ENCODE measurements at regions not wholly inside any gene's neighbourhood (a gene's known extent, or its start where the extent isn't known, plus 50 kb on each side); places are given as distances from the start of the nearest gene placed in this dataset.

- Histone ChIP-seq H3K4me2 (no peak overlapping the region), H3K4me1 (no peaks in the 10 kb centered on the region), H3K4me3 (no peak overlapping the region), H3K27ac (no peak overlapping the region), H3K9me3 (no peaks in the 10 kb centered on the region)
- DNase-seq (ENCODE audit: low read depth in 1 of 2, low spot score in 1 of 2) (no peak), ATAC-seq (no peak), FAIRE-seq (no peak)
- ChIA-PET CTCF (interaction anchor here (1.5 kb wide), 1 partner anchor 9 kb away, joined by 5 read pairs; no protein-coding TSS in a partner anchor), POLR2A (no interaction called here)
- WGBS (ENCODE audit: missing lambda C conversion rate) = 79% methylated on average over 6 of the region's 13 CpGs
- TF ChIP-seq NR3C1 (IDR thresholded peaks at IDR 0.05) = no peak
- TF ChIP-seq MAX (IDR thresholded peaks at IDR 0.05) = no peak
- TF ChIP-seq CTCF (IDR thresholded peaks at IDR 0.05) = no peak
- no peak for TF ChIP-seq HOXB5 (CRISPR knock-in tag; IDR thresholded peaks at IDR 0.05)
- TF ChIP-seq EHMT2 (IDR thresholded peaks at IDR 0.05; ENCODE audit: low read depth) = no peak
- TF ChIP-seq HOXB13 (CRISPR knock-in tag; IDR thresholded peaks at IDR 0.05; ENCODE audit: low read depth) = no peak
- TF ChIP-seq PHF8 (IDR thresholded peaks at IDR 0.05; ENCODE audit: borderline replicate concordance, low read depth) = no peak
These were observed 125.3 kb upstream of the RUNX3 start for GRCh38 chr1:25055324-25055780.

- Histone ChIP-seq H3K4me2 (no peak overlapping the region), H3K4me3 (no peak overlapping the region), H3K4me1 (no peaks in the 10 kb centered on the region), H3K9me3 (no peaks in the 10 kb centered on the region), H3K27ac (no peak overlapping the region)
- no peak for TF ChIP-seq MYC (IDR thresholded peaks at IDR 0.05; ENCODE audit: borderline replicate concordance, low read length)
- no peak for TF ChIP-seq TP53 (CRISPR knock-in tag; IDR thresholded peaks at IDR 0.05)
- no peak for TF ChIP-seq CEBPB (IDR thresholded peaks at IDR 0.05)
- TF ChIP-seq HOXA7 (CRISPR knock-in tag; IDR thresholded peaks at IDR 0.05) = no peak
- TF ChIP-seq ESRRA (IDR thresholded peaks at IDR 0.05; ENCODE audit: borderline replicate concordance, low read length) = no peak
- TF ChIP-seq REST (IDR thresholded peaks at IDR 0.05) = no peak
- no peak for TF ChIP-seq CHD2 (IDR thresholded peaks at IDR 0.05; ENCODE audit: low read length, partially characterized antibody)
- no peak for TF ChIP-seq BHLHE40 (IDR thresholded peaks at IDR 0.05; ENCODE audit: low read depth, low read length)
- TF ChIP-seq KDM1A (IDR thresholded peaks at IDR 0.05; ENCODE audit: low read depth) = no peak
- TF ChIP-seq FOSB (CRISPR knock-in tag; IDR thresholded peaks at IDR 0.05) = no peak
- no peak for TF ChIP-seq CTCF (IDR thresholded peaks at IDR 0.05)
- TF ChIP-seq FOSL2 (IDR thresholded peaks at IDR 0.05) = no peak
- TF ChIP-seq FOSL2 (CRISPR knock-in tag; IDR thresholded peaks at IDR 0.05) = no peak
- TF ChIP-seq E2F6 (IDR thresholded peaks at IDR 0.05; ENCODE audit: borderline replicate concordance, low read depth) = no peak
- TF ChIP-seq HDAC2 (IDR thresholded peaks at IDR 0.05) = no peak
- no peak for DNase-seq (ENCODE audit: low read depth in 1 of 2, low spot score in 1 of 2)
- no peak for ATAC-seq
- CTCF ChIA-PET = interaction anchor here (1.5 kb wide), 1 partner anchor 9 kb away, joined by 5 read pairs; no protein-coding TSS in a partner anchor
- POLR2A ChIA-PET = no interaction called here
- FAIRE-seq = no peak
- WGBS (ENCODE audit: missing lambda C conversion rate) = 48% methylated on average over 12 of the region's 15 CpGs
These were observed 124.6 kb upstream of the RUNX3 start for GRCh38 chr1:25054526-25055323.

Data from A549 (cell line).